GM23248 (cell line): ENCODE measurements at regions not wholly inside any gene's neighbourhood (a gene's known extent, or its start where the extent isn't known, plus 50 kb on each side); places are given as distances from the start of the nearest gene placed in this dataset.
A peak's percentile ranks its signal among the peaks of the same experiment; 100 is the strongest.

Experiments used
- DNase-seq: peaks from one replicate; pipeline ENCODE4 v3.0.0-alpha.2; 2015
- H2AFZ ChIP-seq: fragments of 200-600 bp; sonication (generic); 2 replicates; pipeline ENCODE4 v1.6.1; 2016; ENCODE audit warnings: antibody characterized with exemption
- H3F3A ChIP-seq: fragments of 200-600 bp; sonication (generic); 2 replicates; pipeline ENCODE4 v1.6.1; 2016; ENCODE audit warnings: mild to moderate bottlenecking, antibody characterized with exemption, mixed run types; ENCODE audit not compliant: insufficient read depth
- H3K27ac ChIP-seq: fragments of 200-600 bp; sonication (generic); 2 replicates; pipeline ENCODE4 v1.5.1; 2016; ENCODE audit warnings: mild to moderate bottlenecking
- H3K27me3 ChIP-seq: fragments of 200-600 bp; sonication (generic); replicated peaks from 2 replicates; pipeline ENCODE4 v1.6.1; 2016; ENCODE audit warnings: mild to moderate bottlenecking; ENCODE audit not compliant: insufficient read depth
- H3K36me3 ChIP-seq: fragments of 200-600 bp; sonication (generic); 2 replicates; pipeline ENCODE4 v1.6.1; 2016; ENCODE audit warnings: low read depth, mild to moderate bottlenecking
- H3K4me1 ChIP-seq: fragments of 200-600 bp; sonication (generic); 2 replicates; pipeline ENCODE4 v1.6.1; 2016; ENCODE audit warnings: mild to moderate bottlenecking; ENCODE audit not compliant: insufficient read depth
- H3K4me2 ChIP-seq: fragments of 200-600 bp; sonication (generic); one replicate; pipeline ENCODE4 v1.6.1; 2016; ENCODE audit warnings: mild to moderate bottlenecking; ENCODE audit not compliant: unreplicated experiment
- H3K4me3 ChIP-seq: fragments of 200-600 bp; sonication (generic); 2 replicates; pipeline ENCODE4 v1.5.1; 2016; ENCODE audit warnings: mild to moderate bottlenecking
- H3K79me2 ChIP-seq: fragments of 200-600 bp; sonication (generic); 2 replicates; pipeline ENCODE4 v1.6.1; 2016; ENCODE audit warnings: mild to moderate bottlenecking; ENCODE audit not compliant: insufficient read depth
- H3K9ac ChIP-seq: fragments of 200-600 bp; sonication (generic); 2 replicates; pipeline ENCODE4 v1.6.1; 2016; ENCODE audit warnings: mild to moderate bottlenecking
- H3K9me2 ChIP-seq: fragments of 200-600 bp; sonication (generic); 2 replicates; pipeline ENCODE4 v1.6.1; 2016; ENCODE audit warnings: mixed run types, mild to moderate bottlenecking, moderate library complexity; ENCODE audit not compliant: insufficient read depth
- H3K9me3 ChIP-seq: fragments of 200-600 bp; sonication (generic); one replicate; pipeline ENCODE4 v1.6.1; 2017; ENCODE audit warnings: low read depth
- H4K20me1 ChIP-seq: fragments of 200-600 bp; sonication (generic); 2 replicates; pipeline ENCODE4 v1.6.0; 2016; ENCODE audit not compliant: insufficient read depth
- EZH2 ChIP-seq: fragments of 200-600 bp; sonication (generic); IDR thresholded peaks from 2 replicates; pipeline ENCODE4 v1.6.1; 2018; ENCODE audit warnings: antibody characterized with exemption, mild to moderate bottlenecking; ENCODE audit not compliant: insufficient read depth, poor library complexity, severe bottlenecking
- EZH2phosphoT487 ChIP-seq: fragments of 200-600 bp; sonication (generic); IDR thresholded peaks from 2 replicates; pipeline ENCODE4 v1.6.1; 2018; ENCODE audit warnings: antibody characterized with exemption, moderate library complexity, mild to moderate bottlenecking, low read depth; ENCODE audit not compliant: insufficient read depth
- WGBS, 2 experiments: methylation state at CpG; one replicate each; pipeline ENCODE4 v1.1.6; 2015 to 2017; ENCODE audit warnings: low lambda C conversion rate in 2 of 2, low coverage in 1 of 2; ENCODE audit errors: missing lambda C conversion rate in 2 of 2; 5-methylcytosine and 5-hydroxymethylcytosine counted together
- in situ Hi-C: fragments of 300-500 bp; cut with MboI; formaldehyde crosslinking; loops from 2 replicates; pipeline ENCODE4 v1.15.0; 2020

- Histone ChIP-seq H4K20me1 (no peaks in the 10 kb centered on the region), H3K9me3 (no peaks in the 10 kb centered on the region), H3K27me3 (no peaks in the 10 kb centered on the region), H3K9ac (no peak overlapping the region), H3K9me2 (no peaks in the 10 kb centered on the region), H3K4me1 (no peaks in the 10 kb centered on the region), H2AFZ (no peak overlapping the region), H3K36me3 (no peaks in the 10 kb centered on the region), H3K27ac (no peak overlapping the region), H3F3A (no peaks in the 10 kb centered on the region), H3K4me2 (no peak overlapping the region), H3K4me3 (no peak overlapping the region), H3K79me2 (no peaks in the 10 kb centered on the region)
- WGBS, 2 experiments, result 98% methylated on average over 3 of the region's 3 CpGs
- no peak for TF ChIP-seq EZH2phosphoT487
- TF ChIP-seq EZH2, result no peak
- DNase-seq, result no peak
- in situ Hi-C loops, result no loop called here
Measured at GRCh38 chr3:101979033-101979432, 129.7 kb downstream of the NFKBIZ start.

GRCh38 chr3:101984356-101984755 is 135.0 kb downstream of the NFKBIZ start:
- Histone ChIP-seq H3K9me2 (no peaks in the 10 kb centered on the region), H3K4me1 (no peaks in the 10 kb centered on the region), H3K36me3 (no peaks in the 10 kb centered on the region), H3K4me2 (no peak overlapping the region), H4K20me1 (no peaks in the 10 kb centered on the region), H3K4me3 (no peak overlapping the region), H3K9me3 (no peaks in the 10 kb centered on the region), H3K27me3 (no peaks in the 10 kb centered on the region), H3K27ac (no peak overlapping the region), H3F3A (no peaks in the 10 kb centered on the region), H3K9ac (no peak overlapping the region), H3K79me2 (no peaks in the 10 kb centered on the region), H2AFZ (no peak overlapping the region)
- no peak for DNase-seq
- in situ Hi-C loops, result no loop called here
- 89% methylated on average over 4 of the region's 4 CpGs for WGBS, 2 experiments
- TF ChIP-seq EZH2phosphoT487 (no peak), EZH2 (no peak)

GRCh38 chr3:101988596-101988995 is 139.3 kb downstream of the NFKBIZ start:
- TF ChIP-seq EZH2 (no peak), EZH2phosphoT487 (no peak)
- H3K4me1 ChIP-seq, result no peaks in the 10 kb centered on the region
- no peaks in the 10 kb centered on the region for H3K9me2 ChIP-seq
- in situ Hi-C loops, result no loop called here
- no peaks in the 10 kb centered on the region for H3K36me3 ChIP-seq
- DNase-seq, result peak; percentile 14
- H3K27ac ChIP-seq, result no peak overlapping the region
- H3K4me2 ChIP-seq, result no peak overlapping the region
- H3K9ac ChIP-seq, result no peak overlapping the region
- H3K79me2 ChIP-seq, result no peaks in the 10 kb centered on the region
- H2AFZ ChIP-seq, result no peak overlapping the region
- 81 to 88% methylated on average over 3 of the region's 3 CpGs for WGBS, 2 experiments
- H4K20me1 ChIP-seq, result no peaks in the 10 kb centered on the region
- no peaks in the 10 kb centered on the region for H3K9me3 ChIP-seq
- no peaks in the 10 kb centered on the region for H3K27me3 ChIP-seq
- H3F3A ChIP-seq, result no peaks in the 10 kb centered on the region
- no peak overlapping the region for H3K4me3 ChIP-seq

GRCh38 chr3:101989578-101990200 is 140.4 kb downstream of the NFKBIZ start:
- H3K27me3 ChIP-seq, result no peaks in the 10 kb centered on the region
- H2AFZ ChIP-seq, result no peak overlapping the region
- no peak for DNase-seq
- no peaks in the 10 kb centered on the region for H3K4me1 ChIP-seq
- H3K4me3 ChIP-seq, result no peak overlapping the region
- in situ Hi-C loops, result no loop called here
- H3K9me2 ChIP-seq, result no peaks in the 10 kb centered on the region
- TF ChIP-seq EZH2 (no peak), EZH2phosphoT487 (no peak)
- no peak overlapping the region for H3K9ac ChIP-seq
- no peaks in the 10 kb centered on the region for H3K9me3 ChIP-seq
- H3K79me2 ChIP-seq, result no peaks in the 10 kb centered on the region
- H4K20me1 ChIP-seq, result no peaks in the 10 kb centered on the region
- no peak overlapping the region for H3K27ac ChIP-seq
- no peaks in the 10 kb centered on the region for H3K36me3 ChIP-seq
- no peaks in the 10 kb centered on the region for H3F3A ChIP-seq
- 96% methylated on average over 5 of the region's 5 CpGs for WGBS, 2 experiments
- H3K4me2 ChIP-seq, result no peak overlapping the region

GRCh38 chr3:101992863-101993262 is 143.5 kb downstream of the NFKBIZ start:
- H3K79me2 ChIP-seq, result no peaks in the 10 kb centered on the region
- H3K36me3 ChIP-seq, result no peaks in the 10 kb centered on the region
- peaks cover 11% of the 10 kb centered on the region for H3K4me1 ChIP-seq
- no peak overlapping the region for H3K27ac ChIP-seq
- WGBS, 2 experiments, result 67 to 76% methylated on average over 2 of the region's 2 CpGs
- no peak overlapping the region for H3K4me2 ChIP-seq
- peaks cover 7% of the 10 kb centered on the region; the same call in 1 of the 2 replicates for H3F3A ChIP-seq
- no peaks in the 10 kb centered on the region for H3K9me3 ChIP-seq
- H3K4me3 ChIP-seq, result no peak overlapping the region
- DNase-seq, result no peak
- H3K27me3 ChIP-seq, result no peaks in the 10 kb centered on the region
- TF ChIP-seq EZH2, result no peak
- TF ChIP-seq EZH2phosphoT487, result no peak
- in situ Hi-C loops, result no loop called here
- no peaks in the 10 kb centered on the region for H3K9me2 ChIP-seq
- no peaks in the 10 kb centered on the region for H4K20me1 ChIP-seq
- H3K9ac ChIP-seq, result no peak overlapping the region
- H2AFZ ChIP-seq, result no peak overlapping the region
